ENCODE measurements at regions not wholly inside any gene's neighbourhood (a gene's known extent, or its start where the extent isn't known, plus 50 kb on each side); places are given as distances from the start of the nearest gene placed in this dataset.

- TF ChIP-seq YY1 (IDR thresholded peaks at IDR 0.05; ENCODE audit: low read depth, low read length), result no peak
- TF ChIP-seq, protein P1, sequence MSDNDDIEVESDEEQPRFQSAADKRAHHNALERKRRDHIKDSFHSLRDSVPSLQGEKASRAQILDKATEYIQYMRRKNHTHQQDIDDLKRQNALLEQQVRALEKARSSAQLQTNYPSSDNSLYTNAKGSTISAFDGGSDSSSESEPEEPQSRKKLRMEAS (IDR thresholded peaks at IDR 0.05; ENCODE audit: low read depth, low read length), result no peak
- no peak for TF ChIP-seq EED (IDR thresholded peaks at IDR 0.05; ENCODE audit: low read depth)
Observed at GRCh38 chr6:104418839-104419238, 440.9 kb downstream of the HACE1 start (continued).

DNA sequence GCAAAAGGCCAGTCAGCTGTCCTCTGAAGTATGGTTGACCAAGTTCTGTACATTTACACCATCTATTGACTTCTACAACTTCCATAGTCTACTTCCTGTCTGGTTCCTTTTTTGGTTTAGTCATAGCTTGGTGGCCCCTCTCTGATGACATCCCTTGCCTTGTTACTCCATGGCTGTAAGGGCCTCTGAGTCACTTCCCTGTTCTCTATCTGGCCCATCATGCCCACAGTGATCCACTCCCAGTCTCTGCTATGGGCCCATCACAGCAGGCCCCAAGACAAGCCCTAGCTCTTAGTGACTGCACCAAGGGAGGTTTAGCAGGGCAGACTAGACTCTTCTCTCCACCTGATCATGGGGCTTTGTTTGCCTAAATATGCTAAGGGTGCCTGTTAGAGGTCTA is 441.6 kb downstream of the HACE1 start:
- TF ChIP-seq GATAD2B (conservative IDR thresholded peaks at IDR 0.05; ENCODE audit: low read depth) (no peak), ZNF207 (IDR thresholded peaks at IDR 0.05; ENCODE audit: borderline replicate concordance) (no peak), SMAD1 (IDR thresholded peaks at IDR 0.05; ENCODE audit: low read depth, partially characterized antibody) (no peak), STAT3 (IDR thresholded peaks at IDR 0.05; ENCODE audit: low read depth, low read length) (no peak), SMARCA5 (IDR thresholded peaks at IDR 0.05) (no peak), YY1 (IDR thresholded peaks at IDR 0.05; ENCODE audit: low read depth, low read length) (no peak), RUNX3 (IDR thresholded peaks at IDR 0.05; ENCODE audit: low read length) (no peak), PML (IDR thresholded peaks at IDR 0.05; ENCODE audit: low read length) (no peak), MEF2A (IDR thresholded peaks at IDR 0.05; ENCODE audit: insufficient read depth, low read depth, low read length) (no peak), RBBP5 (conservative IDR thresholded peaks at IDR 0.05) (no peak), BMI1 (IDR thresholded peaks at IDR 0.05; ENCODE audit: borderline replicate concordance) (no peak), TCF7 (IDR thresholded peaks at IDR 0.05; ENCODE audit: borderline replicate concordance) (no peak), SP1 (IDR thresholded peaks at IDR 0.05; ENCODE audit: low read depth, low read length) (no peak)
- TF ChIP-seq, protein P1 (IDR thresholded peaks at IDR 0.05; ENCODE audit: low read depth, low read length), result no peak
- TF ChIP-seq, protein P2, sequence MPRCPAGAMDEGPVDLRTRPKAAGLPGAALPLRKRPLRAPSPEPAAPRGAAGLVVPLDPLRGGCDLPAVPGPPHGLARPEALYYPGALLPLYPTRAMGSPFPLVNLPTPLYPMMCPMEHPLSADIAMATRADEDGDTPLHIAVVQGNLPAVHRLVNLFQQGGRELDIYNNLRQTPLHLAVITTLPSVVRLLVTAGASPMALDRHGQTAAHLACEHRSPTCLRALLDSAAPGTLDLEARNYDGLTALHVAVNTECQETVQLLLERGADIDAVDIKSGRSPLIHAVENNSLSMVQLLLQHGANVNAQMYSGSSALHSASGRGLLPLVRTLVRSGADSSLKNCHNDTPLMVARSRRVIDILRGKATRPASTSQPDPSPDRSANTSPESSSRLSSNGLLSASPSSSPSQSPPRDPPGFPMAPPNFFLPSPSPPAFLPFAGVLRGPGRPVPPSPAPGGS (IDR thresholded peaks at IDR 0.05; ENCODE audit: borderline replicate concordance, insufficient read depth, low read depth, low read length, poor library complexity, severe bottlenecking), result no peak
- TF ChIP-seq, protein P3, sequence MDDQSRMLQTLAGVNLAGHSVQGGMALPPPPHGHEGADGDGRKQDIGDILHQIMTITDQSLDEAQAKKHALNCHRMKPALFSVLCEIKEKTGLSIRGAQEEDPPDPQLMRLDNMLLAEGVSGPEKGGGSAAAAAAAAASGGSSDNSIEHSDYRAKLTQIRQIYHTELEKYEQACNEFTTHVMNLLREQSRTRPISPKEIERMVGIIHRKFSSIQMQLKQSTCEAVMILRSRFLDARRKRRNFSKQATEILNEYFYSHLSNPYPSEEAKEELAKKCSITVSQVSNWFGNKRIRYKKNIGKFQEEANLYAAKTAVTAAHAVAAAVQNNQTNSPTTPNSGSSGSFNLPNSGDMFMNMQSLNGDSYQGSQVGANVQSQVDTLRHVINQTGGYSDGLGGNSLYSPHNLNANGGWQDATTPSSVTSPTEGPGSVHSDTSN (IDR thresholded peaks at IDR 0.05; ENCODE audit: insufficient replicate concordance, low read depth, low read length), result no peak
- TF ChIP-seq, protein P4, sequence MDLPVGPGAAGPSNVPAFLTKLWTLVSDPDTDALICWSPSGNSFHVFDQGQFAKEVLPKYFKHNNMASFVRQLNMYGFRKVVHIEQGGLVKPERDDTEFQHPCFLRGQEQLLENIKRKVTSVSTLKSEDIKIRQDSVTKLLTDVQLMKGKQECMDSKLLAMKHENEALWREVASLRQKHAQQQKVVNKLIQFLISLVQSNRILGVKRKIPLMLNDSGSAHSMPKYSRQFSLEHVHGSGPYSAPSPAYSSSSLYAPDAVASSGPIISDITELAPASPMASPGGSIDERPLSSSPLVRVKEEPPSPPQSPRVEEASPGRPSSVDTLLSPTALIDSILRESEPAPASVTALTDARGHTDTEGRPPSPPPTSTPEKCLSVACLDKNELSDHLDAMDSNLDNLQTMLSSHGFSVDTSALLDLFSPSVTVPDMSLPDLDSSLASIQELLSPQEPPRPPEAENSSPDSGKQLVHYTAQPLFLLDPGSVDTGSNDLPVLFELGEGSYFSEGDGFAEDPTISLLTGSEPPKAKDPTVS (IDR thresholded peaks at IDR 0.05; ENCODE audit: low read depth, low read length), result no peak
- H2AFZ ChIP-seq (ENCODE audit: control insufficient read depth, low read depth, low read length), result no peak overlapping the region
- FAIRE-seq, result no peak
- ATAC-seq, result no peak
- in situ Hi-C loops (cut with MboI) (no loop called here), intact Hi-C loops (cut with micrococcal nuclease; ENCODE audit: unreplicated experiment) (no loop called here)
- no peaks in the 10 kb centered on the region for H3K36me3 ChIP-seq (ENCODE audit: control insufficient read depth in 2 of 2, insufficient read depth in 2 of 2, low read length in 1 of 2)
- H3K9ac ChIP-seq (ENCODE audit: control insufficient read depth, insufficient read depth, low read length), result no peak overlapping the region
- no peak overlapping the region for H3K4me3 ChIP-seq
- H3K27me3 ChIP-seq (replicated peaks in 1 of 2; ENCODE audit: control insufficient read depth in 2 of 2, insufficient read depth in 2 of 2, low read length in 1 of 2), result no peaks in the 10 kb centered on the region
- H4K20me1 ChIP-seq (ENCODE audit: control insufficient read depth, insufficient read depth), result no peaks in the 10 kb centered on the region
- ChIA-PET POLR2A (no interaction called here), RAD21 (ENCODE audit: unreplicated experiment) (no interaction called here), SMC1A (ENCODE audit: uncharacterized antibody, unreplicated experiment) (no interaction called here), CTCF (no interaction called here)
- no peak for DNase-seq (ENCODE audit: low read depth, low spot score)
- no peaks in the 10 kb centered on the region for H3K9me3 ChIP-seq (replicated peaks; ENCODE audit: control insufficient read depth, insufficient read depth, low read length)
- BruUV-seq (replicated peaks), result no TSS peak
- no peaks in the 10 kb centered on the region for H3K4me1 ChIP-seq (ENCODE audit: control insufficient read depth, insufficient read depth, low read length)
- no peak overlapping the region for H3K4me2 ChIP-seq (ENCODE audit: control insufficient read depth, insufficient read depth)
- H3K27ac ChIP-seq (ENCODE audit: control insufficient read depth, insufficient read depth), result no peak overlapping the region
- no peaks in the 10 kb centered on the region for H3K79me2 ChIP-seq (ENCODE audit: control insufficient read depth, insufficient read depth, low read length)
